Activated naive CD4-positive, alpha-beta T cell treated with anti-CD3 and anti-CD28 coated beads, Interleukin-2, amount 10 ng/mL, durations not matched to agents 7 days and 5 days (primary cell): ENCODE measurements at regions not wholly inside any gene's neighbourhood (a gene's known extent, or its start where the extent isn't known, plus 50 kb on each side); places are given as distances from the start of the nearest gene placed in this dataset.

Experiments used
- CTCF ChIA-PET: fragments of 350-600 bp; sonication (Branson Sonifier 250); formaldehyde crosslinking; loops from one replicate; lab custom pipeline; 2021; ENCODE audit warnings: antibody characterized with exemption; lab: Charles Lee
- DNase-seq: peaks from one replicate; pipeline ENCODE4 v3.0.0-alpha.2; 2020
- H3K27ac Mint-ChIP-seq: one replicate; pipeline ENCODE4 v1.8.0; 2021; ENCODE audit warnings: mild to moderate bottlenecking, moderate library complexity, mixed read lengths
- H3K27me3 Mint-ChIP-seq: one replicate; pipeline ENCODE4 v1.8.0; 2021; ENCODE audit warnings: mild to moderate bottlenecking, mixed read lengths
- H3K36me3 Mint-ChIP-seq: one replicate; pipeline ENCODE4 v1.8.0; 2021; ENCODE audit warnings: mixed read lengths
- H3K4me1 Mint-ChIP-seq: one replicate; pipeline ENCODE4 v1.8.0; 2021; ENCODE audit warnings: mixed read lengths
- H3K4me3 Mint-ChIP-seq: one replicate; pipeline ENCODE4 v1.8.0; 2021; ENCODE audit warnings: mild to moderate bottlenecking, moderate library complexity, mixed read lengths
- H3K9me3 Mint-ChIP-seq: one replicate; pipeline ENCODE4 v1.8.0; 2021; ENCODE audit warnings: mixed read lengths

DNA sequence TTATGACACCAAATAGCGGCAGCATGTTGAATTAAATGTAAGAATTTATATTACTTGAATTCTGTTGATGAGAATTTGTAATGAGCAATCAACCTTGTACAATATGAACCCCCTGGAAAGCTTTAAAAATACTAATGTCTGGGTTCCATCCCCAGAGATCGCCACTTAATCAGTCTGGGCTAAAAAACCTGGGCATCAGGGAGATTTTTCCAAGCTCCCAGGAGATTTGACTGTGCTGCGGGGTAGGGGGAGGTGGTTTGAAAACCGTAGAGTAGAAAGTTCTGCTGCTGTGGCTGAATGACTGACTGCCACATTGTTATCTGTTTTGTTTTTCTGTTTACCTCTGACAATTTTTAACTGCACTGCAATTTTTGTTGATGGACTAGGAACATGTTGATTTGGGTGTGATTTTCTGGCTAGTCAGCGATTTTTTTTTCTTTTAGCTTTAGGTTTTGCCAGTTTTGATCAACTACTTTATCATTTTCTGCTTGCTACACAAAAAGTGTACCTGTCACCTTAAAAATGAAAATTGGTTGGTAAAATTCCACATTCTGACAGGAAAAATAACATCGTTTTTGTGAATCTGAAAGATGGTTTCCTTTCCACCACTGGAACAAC, 79.3 kb downstream of the PCTP start:
- Mint-ChIP-seq H3K27ac (no peak overlapping the region), H3K27me3 (peaks cover 3% of the 10 kb centered on the region), H3K4me1 (no peaks in the 10 kb centered on the region), H3K36me3 (no peaks in the 10 kb centered on the region), H3K4me3 (no peak overlapping the region), H3K9me3 (no peaks in the 10 kb centered on the region)
- CTCF ChIA-PET, result no interaction called here
- no peak for DNase-seq

DNA sequence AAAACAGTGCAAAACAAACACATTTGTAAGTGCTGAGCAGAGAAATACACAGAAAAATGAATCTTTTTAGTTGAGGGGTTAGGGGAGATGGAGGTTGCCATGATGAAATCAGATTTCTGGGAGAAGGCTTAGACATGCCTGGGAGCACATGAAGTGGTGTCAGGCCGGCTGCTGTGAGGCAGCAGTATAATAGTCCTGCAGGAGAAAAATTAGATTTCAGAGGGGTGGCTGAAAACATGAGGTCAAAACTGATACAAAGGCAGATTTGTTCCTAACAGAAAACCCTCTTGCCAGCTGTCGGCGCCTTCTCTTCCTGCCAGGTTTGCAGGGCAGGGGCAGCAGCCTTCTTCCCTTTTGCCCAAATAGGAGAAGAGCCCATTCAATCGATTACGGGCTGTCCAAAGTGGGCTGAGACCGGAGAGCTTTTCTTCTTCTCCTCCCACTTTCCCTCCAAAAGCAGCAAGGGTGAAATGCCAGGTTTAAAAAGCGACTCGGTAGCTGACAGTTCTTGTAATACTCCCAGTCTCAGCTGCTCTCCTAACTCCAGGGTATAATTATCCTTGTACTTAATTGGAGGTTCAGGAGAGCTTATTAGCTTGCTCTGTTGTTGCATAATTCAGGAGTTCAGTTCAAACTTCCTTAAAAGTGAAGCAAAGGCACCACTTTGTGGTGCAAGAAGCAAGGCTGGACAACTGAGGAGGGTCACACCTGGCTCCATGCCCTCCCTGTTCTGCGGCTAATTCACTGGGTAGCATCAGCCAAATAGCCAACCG, 80.0 kb downstream of the PCTP start:
- no peaks in the 10 kb centered on the region for H3K9me3 Mint-ChIP-seq
- no peaks in the 10 kb centered on the region for H3K36me3 Mint-ChIP-seq
- H3K27me3 Mint-ChIP-seq, result peaks cover 3% of the 10 kb centered on the region
- no peak overlapping the region for H3K27ac Mint-ChIP-seq
- DNase-seq, result no peak
- CTCF ChIA-PET, result interaction anchor here (0.6 kb wide), 1 partner anchor 503 kb away, joined by 3 read pairs; no protein-coding TSS in a partner anchor
- no peaks in the 10 kb centered on the region for H3K4me1 Mint-ChIP-seq
- no peak overlapping the region for H3K4me3 Mint-ChIP-seq

DNA sequence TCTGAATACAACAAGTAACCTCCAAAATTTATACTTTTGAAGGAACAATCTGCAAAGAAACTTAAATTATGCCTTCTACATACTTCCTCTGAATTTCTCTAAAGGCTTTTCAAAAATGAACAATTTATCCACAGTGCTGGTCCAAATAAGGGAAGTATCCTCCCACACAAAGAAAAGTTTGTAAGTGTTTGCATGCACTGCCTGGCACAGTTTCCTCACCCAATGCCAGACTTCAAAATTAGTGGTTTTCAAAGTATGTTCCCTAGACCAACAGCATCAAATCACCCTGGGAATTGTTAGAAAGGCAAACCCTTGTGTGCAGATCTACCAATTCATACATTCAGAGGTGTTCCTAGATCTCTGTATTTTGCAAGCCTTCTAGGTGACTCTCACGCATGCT, 82.5 kb downstream of the PCTP start:
- CTCF ChIA-PET, result no interaction called here
- Mint-ChIP-seq H3K27ac (no peak overlapping the region), H3K36me3 (no peaks in the 10 kb centered on the region), H3K4me1 (no peaks in the 10 kb centered on the region), H3K9me3 (no peaks in the 10 kb centered on the region), H3K4me3 (no peak overlapping the region), H3K27me3 (peaks cover 3% of the 10 kb centered on the region)
- DNase-seq, result no peak

DNA sequence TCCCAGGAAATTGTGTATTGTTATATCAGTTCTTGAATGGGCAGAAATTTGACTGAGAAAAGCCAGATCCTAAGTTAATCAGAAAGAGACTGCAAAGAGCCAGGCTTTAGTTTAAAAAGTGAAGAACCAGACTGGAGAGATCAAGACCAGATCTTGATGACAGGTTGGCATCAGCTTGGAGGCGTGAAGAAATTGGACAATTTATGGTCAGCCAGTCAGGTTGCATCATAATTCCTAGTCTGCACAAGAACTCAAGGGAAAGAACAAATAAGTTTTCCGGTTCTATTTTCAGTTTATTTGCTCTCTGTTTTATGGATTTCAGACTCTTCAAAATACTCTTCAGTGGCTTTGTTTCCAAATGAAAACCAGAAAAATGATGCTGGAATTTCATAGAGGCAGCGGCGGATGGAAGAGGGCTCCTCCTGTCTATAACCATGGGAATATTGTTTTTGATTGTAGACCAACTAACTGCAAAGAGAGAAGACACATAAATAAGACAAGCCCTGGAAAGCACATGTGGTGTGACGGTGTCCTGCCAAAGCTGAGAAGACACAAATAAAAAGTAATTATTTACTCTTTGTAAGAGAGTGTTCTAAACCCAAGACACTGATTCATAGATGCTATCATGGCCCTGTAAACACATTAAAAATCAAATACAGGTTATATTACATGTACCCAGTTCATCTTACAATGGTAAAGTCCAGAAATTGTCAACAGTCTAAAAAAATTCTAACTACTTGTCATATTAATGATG, 91.7 kb downstream of the PCTP start:
- peaks cover 4% of the 10 kb centered on the region for H3K27me3 Mint-ChIP-seq
- H3K4me3 Mint-ChIP-seq, result no peak overlapping the region
- no peaks in the 10 kb centered on the region for H3K36me3 Mint-ChIP-seq
- H3K9me3 Mint-ChIP-seq, result no peaks in the 10 kb centered on the region
- H3K27ac Mint-ChIP-seq, result no peak overlapping the region
- DNase-seq, result no peak
- H3K4me1 Mint-ChIP-seq, result no peaks in the 10 kb centered on the region
- CTCF ChIA-PET, result no interaction called here

DNA sequence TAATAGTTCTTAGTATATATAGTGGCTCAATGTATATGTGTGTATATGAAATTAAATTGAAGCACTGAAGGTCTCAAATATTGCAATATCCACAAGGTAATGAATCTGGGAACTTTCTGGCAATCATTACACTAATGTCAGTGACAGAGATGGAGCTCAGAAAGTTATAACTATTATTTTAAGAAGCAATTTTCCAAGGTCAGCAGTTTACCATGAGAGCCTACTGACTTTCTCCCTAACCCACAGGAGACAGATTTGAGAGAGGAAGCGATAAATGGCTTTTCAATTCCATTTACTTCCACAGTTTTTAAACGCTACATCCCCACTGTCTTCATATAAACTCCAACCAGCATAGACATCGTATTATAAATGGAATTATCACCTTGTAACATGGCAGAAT, 92.9 kb downstream of the PCTP start:
- H3K9me3 Mint-ChIP-seq, result no peaks in the 10 kb centered on the region
- no peaks in the 10 kb centered on the region for H3K4me1 Mint-ChIP-seq
- DNase-seq, result no peak
- H3K4me3 Mint-ChIP-seq, result no peak overlapping the region
- H3K27me3 Mint-ChIP-seq, result peaks cover 4% of the 10 kb centered on the region
- H3K36me3 Mint-ChIP-seq, result no peaks in the 10 kb centered on the region
- H3K27ac Mint-ChIP-seq, result no peak overlapping the region
- CTCF ChIA-PET, result interaction anchor here (1.0 kb wide), 1 partner anchor 637 kb away, joined by 3 read pairs; no protein-coding TSS in a partner anchor

DNA sequence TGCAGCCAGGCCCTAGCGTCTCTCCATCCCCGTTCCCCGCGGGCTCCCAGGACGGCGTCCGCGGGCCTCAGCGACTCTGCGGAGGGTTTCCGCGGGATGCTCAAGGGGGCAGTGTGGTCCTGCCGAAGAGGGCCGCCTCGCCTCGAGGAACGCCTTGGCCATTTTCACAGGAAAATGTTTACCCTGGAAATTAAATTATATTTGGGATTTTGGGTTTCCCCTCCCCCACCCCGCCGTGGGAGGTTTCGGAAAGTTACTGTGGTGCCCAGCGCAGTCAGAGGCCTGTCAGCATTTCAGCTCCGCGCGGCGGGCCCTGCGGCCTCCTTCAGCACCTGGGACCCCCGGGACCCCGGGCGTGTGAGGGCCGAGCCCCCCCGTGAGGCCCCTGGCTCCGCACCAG, 94.5 kb downstream of the PCTP start:
- CTCF ChIA-PET, result interaction anchor here (0.8 kb wide), 1 partner anchor 474 kb away, joined by 3 read pairs; no protein-coding TSS in a partner anchor
- H3K4me1 Mint-ChIP-seq, result no peaks in the 10 kb centered on the region
- H3K4me3 Mint-ChIP-seq, result no peak overlapping the region

DNA sequence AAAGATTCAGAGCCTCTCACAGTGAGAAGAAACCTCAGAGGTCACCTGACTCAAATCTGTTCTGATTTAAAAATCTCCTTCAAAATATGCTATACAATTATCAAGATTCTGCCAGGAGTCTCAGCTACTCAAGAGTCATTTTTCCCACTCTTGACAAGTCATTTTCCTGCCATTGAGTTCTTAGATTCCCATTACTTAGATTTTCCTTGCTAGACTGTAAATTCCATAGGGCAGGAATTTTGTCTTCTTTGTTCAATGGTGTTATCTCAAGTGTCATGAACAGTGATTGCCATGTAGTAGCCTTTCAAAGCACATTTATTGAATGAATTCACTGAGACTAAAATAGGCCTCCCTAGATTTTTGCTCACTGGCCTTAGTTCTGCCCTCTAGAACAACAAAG, 95.9 kb downstream of the PCTP start:
- Mint-ChIP-seq H3K27ac (no peak overlapping the region), H3K4me3 (no peak overlapping the region), H3K36me3 (no peaks in the 10 kb centered on the region), H3K27me3 (peaks cover 4% of the 10 kb centered on the region), H3K4me1 (no peaks in the 10 kb centered on the region), H3K9me3 (no peaks in the 10 kb centered on the region)
- DNase-seq, result no peak
- CTCF ChIA-PET, result no interaction called here

More for the DNA sequence above, 94.5 kb downstream of the PCTP start:
- DNase-seq, result peak; percentile 21
- Mint-ChIP-seq H3K27ac (no peak overlapping the region), H3K27me3 (peaks cover 4% of the 10 kb centered on the region), H3K9me3 (no peaks in the 10 kb centered on the region), H3K36me3 (no peaks in the 10 kb centered on the region)

DNA sequence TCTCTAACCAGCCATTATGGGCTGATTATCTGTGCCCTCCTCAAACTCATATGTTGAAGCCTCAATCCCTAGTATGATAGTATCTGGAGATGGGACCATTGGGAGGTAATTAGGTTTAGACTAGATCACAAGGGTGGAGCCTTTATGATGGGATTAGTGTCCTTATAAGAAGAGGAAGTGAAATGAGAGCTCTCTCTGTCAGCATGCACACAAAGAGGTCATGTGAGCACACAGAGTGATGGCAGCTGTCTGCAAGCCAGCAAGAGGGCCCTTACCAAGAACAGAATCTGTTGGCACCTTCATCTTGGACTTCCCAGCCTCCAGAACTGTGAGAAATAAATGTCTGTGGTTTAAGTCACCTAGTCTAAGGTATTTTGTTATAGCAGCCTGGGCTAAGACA, 101.9 kb downstream of the PCTP start:
- no peak for DNase-seq
- H3K36me3 Mint-ChIP-seq, result no peaks in the 10 kb centered on the region
- H3K9me3 Mint-ChIP-seq, result no peaks in the 10 kb centered on the region
- CTCF ChIA-PET, result no interaction called here
- no peaks in the 10 kb centered on the region for H3K27me3 Mint-ChIP-seq
- H3K4me3 Mint-ChIP-seq, result no peak overlapping the region
- H3K27ac Mint-ChIP-seq, result no peak overlapping the region
- H3K4me1 Mint-ChIP-seq, result no peaks in the 10 kb centered on the region

DNA sequence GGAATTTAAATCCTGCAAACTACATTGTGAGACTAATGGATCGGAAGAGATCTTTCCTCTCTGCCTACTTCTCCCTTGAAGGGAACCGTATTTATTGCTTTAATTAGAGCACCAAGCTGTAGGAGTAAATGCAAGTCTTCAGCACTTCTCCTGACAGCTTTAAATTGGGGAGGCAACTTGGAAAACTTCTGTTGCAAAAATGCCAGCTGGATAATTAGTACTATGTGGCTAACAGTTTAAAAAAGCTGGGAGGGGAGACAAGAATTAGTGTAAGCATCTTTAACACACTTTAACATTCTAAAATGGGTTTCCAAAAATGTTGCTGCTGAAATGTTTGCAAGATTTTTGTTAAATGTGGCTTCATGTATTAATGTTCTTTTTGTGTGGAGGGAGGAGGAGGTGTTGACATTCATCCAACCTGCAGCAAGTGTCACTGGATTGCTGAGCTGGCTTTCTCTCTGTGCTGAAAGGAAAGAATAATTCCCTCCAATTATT, 108.5 kb downstream of the PCTP start:
- Mint-ChIP-seq H3K27me3 (no peaks in the 10 kb centered on the region), H3K4me3 (no peak overlapping the region), H3K9me3 (no peaks in the 10 kb centered on the region), H3K36me3 (no peaks in the 10 kb centered on the region), H3K4me1 (no peaks in the 10 kb centered on the region), H3K27ac (no peak overlapping the region)
- DNase-seq, result no peak
- CTCF ChIA-PET, result no interaction called here

DNA sequence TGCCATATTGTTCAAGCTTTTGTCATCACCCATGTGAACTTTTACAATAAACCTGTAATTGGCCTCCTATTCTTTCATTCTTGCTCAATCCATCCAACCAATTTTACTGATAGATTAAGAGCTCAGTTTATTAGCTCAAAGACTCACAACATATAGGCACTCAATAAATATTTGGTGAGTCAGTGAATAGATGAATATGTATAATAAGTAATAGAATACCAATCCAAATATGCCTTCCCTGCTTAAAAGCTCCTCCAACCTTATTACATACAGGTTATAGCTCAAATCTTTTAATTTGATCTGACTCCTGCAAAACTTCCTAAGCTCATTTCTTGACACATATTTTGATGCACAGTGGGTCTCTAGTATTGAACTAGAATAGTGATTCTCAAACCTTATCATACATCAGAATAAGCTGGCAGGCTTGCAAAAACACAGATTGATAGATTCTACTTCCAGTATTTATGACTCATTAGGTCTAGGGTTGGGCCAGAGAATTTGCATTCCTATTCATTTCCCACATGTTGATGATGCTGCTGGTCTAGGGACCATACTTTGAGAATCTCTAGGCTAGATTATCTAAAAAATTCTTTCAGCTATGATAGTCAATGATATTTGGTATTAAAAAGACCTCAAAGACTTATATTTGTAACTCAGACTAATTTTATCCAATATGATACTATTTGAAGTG, 114.4 kb downstream of the PCTP start:
- no peaks in the 10 kb centered on the region for H3K4me1 Mint-ChIP-seq
- no peak overlapping the region for H3K27ac Mint-ChIP-seq
- no peak for DNase-seq
- peaks cover 3% of the 10 kb centered on the region for H3K9me3 Mint-ChIP-seq
- CTCF ChIA-PET, result no interaction called here
- H3K36me3 Mint-ChIP-seq, result no peaks in the 10 kb centered on the region
- H3K4me3 Mint-ChIP-seq, result no peak overlapping the region
- H3K27me3 Mint-ChIP-seq, result no peaks in the 10 kb centered on the region

DNA sequence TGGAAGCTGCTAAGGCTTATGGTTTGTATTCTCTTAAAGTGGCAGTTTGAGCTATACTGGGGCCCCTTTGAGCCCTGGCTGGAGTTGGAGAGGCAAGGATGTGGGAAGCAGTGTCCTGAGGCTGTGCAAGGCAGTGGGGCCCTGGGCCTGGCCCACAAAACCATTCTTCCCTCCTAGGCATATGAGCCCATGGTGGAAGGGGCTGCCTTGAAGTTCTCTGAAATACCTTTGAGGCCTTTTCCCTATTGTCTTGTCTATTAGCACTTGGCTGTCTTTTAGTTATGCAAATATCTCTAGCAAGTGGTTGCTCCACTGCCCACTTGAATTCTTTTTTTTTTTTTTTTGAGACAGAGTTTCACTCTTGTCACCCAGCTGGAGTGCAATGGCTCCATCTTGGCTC, 119.2 kb downstream of the PCTP start:
- Mint-ChIP-seq H3K4me1 (no peaks in the 10 kb centered on the region), H3K4me3 (no peak overlapping the region), H3K36me3 (no peaks in the 10 kb centered on the region), H3K9me3 (peaks cover 3% of the 10 kb centered on the region), H3K27me3 (no peaks in the 10 kb centered on the region), H3K27ac (no peak overlapping the region)
- CTCF ChIA-PET, result no interaction called here
- DNase-seq, result no peak

DNA sequence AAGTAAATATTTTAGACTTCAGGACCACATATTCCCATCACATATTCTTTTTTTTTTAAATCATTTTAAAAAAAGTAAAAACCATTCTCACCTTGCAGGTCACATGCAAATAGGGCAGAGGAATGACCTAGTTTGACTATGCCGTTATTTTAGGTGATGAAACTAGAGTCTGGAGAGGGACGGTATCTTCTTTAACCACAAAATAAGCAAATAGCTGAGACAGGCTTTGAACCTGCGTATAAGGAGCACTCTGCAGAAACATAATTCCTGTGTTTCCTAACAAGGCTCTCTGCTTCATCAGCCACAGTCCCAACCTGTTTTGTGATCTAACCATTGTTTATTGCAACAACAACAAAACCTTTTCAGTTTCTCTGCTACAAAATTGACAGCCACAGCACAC, 121.5 kb downstream of the PCTP start:
- CTCF ChIA-PET, result no interaction called here
- Mint-ChIP-seq H3K4me1 (no peaks in the 10 kb centered on the region), H3K4me3 (no peak overlapping the region), H3K27ac (no peak overlapping the region), H3K9me3 (no peaks in the 10 kb centered on the region), H3K36me3 (no peaks in the 10 kb centered on the region), H3K27me3 (no peaks in the 10 kb centered on the region)
- no peak for DNase-seq

DNA sequence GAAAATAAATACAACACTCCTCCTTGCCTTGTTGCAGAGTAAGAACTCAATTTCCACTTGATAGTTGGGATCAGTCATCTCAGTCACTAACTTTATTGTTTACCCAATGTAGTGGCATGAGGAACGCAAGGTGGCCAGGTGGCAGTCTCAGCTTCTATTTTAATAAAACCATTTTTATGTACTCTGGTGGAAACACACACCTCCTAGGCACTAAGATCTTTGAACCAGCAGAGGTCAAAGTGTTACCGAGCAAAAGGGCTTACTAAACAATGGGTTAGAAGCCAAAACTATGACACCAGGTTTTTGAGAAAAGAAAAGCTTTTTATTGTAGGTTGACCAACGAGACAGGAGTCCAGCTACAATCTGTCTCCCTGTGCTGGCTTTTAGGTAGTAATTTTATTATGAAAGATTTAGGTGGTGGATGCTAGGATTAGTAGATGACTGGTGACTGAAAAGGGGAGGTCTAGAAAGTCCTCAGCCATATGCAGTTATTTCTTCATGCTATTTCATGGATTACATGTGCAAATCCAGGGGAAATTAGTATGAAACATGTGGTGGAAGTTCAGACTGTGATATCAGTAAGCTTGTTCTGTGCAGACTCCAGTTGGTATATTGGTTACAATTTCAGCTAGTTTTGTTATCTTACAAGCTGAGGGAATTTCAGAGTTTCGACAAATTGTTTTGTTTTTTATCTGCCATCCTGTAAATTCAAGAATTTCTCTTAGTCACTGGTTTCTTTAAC, 122.3 kb downstream of the PCTP start:
- H3K9me3 Mint-ChIP-seq, result no peaks in the 10 kb centered on the region
- H3K27ac Mint-ChIP-seq, result no peak overlapping the region
- CTCF ChIA-PET, result no interaction called here
- no peaks in the 10 kb centered on the region for H3K36me3 Mint-ChIP-seq
- no peaks in the 10 kb centered on the region for H3K4me1 Mint-ChIP-seq
- no peaks in the 10 kb centered on the region for H3K27me3 Mint-ChIP-seq
- no peak for DNase-seq
- H3K4me3 Mint-ChIP-seq, result no peak overlapping the region
